ENCODE measurements at regions not wholly inside any gene's neighbourhood (a gene's known extent, or its start where the extent isn't known, plus 50 kb on each side); places are given as distances from the start of the nearest gene placed in this dataset.

DNA sequence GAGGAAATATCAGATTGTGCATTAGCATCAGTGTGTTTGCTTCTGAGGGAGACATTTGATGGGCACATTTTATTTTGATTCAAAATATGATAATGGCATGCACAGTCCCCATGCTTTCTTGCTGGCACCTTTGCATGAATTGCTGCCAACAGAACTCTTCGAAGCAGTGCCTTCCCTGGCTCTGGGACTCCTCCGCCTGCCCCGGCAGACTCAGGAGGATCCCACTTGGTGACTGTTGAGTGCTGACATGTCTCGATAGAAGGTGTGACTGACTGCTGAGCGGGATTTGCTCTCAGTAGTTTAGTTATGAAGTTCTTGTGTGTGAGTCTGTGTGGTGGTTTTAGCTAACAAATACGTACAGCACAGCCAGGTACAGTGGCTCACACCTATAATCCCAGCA is 239.7 kb downstream of the FGF9 start:
- Histone ChIP-seq H4K20me1 (ENCODE audit: insufficient read depth) (no peaks in the 10 kb centered on the region), H3K27ac (no peak overlapping the region), H3K36me3 (ENCODE audit: low read depth) (no peaks in the 10 kb centered on the region), H3K9me2 (ENCODE audit: insufficient read depth) (no peaks in the 10 kb centered on the region), H2AFZ (no peak overlapping the region), H3K9me3 (ENCODE audit: insufficient read depth, low read depth) (no peaks in the 10 kb centered on the region), H3K27me3 (ENCODE audit: insufficient read depth, low read depth) (peaks cover 61% of the 10 kb centered on the region), H3K4me1 (replicated peaks; ENCODE audit: insufficient read depth) (no peaks in the 10 kb centered on the region), H3K79me2 (ENCODE audit: low read depth) (no peaks in the 10 kb centered on the region), H3K4me3 (no peak overlapping the region), H3F3A (ENCODE audit: insufficient read depth, low read depth) (no peaks in the 10 kb centered on the region), H3K4me2 (no peak overlapping the region)
- no peak for DNase-seq
- ChIA-PET POLR2A (ENCODE audit: unreplicated experiment) (no interaction called here), CTCF (no interaction called here)
- BruUV-seq (replicated peaks) = no TSS peak
- TF ChIP-seq EZH2 (IDR thresholded peaks at IDR 0.05; ENCODE audit: low read depth) = no peak
- TF ChIP-seq, protein P1, sequence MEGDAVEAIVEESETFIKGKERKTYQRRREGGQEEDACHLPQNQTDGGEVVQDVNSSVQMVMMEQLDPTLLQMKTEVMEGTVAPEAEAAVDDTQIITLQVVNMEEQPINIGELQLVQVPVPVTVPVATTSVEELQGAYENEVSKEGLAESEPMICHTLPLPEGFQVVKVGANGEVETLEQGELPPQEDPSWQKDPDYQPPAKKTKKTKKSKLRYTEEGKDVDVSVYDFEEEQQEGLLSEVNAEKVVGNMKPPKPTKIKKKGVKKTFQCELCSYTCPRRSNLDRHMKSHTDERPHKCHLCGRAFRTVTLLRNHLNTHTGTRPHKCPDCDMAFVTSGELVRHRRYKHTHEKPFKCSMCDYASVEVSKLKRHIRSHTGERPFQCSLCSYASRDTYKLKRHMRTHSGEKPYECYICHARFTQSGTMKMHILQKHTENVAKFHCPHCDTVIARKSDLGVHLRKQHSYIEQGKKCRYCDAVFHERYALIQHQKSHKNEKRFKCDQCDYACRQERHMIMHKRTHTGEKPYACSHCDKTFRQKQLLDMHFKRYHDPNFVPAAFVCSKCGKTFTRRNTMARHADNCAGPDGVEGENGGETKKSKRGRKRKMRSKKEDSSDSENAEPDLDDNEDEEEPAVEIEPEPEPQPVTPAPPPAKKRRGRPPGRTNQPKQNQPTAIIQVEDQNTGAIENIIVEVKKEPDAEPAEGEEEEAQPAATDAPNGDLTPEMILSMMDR (conservative IDR thresholded peaks at IDR 0.05) = no peak
- intact Hi-C loops (cut with micrococcal nuclease; ENCODE audit: unreplicated experiment) = no loop called here

DNA sequence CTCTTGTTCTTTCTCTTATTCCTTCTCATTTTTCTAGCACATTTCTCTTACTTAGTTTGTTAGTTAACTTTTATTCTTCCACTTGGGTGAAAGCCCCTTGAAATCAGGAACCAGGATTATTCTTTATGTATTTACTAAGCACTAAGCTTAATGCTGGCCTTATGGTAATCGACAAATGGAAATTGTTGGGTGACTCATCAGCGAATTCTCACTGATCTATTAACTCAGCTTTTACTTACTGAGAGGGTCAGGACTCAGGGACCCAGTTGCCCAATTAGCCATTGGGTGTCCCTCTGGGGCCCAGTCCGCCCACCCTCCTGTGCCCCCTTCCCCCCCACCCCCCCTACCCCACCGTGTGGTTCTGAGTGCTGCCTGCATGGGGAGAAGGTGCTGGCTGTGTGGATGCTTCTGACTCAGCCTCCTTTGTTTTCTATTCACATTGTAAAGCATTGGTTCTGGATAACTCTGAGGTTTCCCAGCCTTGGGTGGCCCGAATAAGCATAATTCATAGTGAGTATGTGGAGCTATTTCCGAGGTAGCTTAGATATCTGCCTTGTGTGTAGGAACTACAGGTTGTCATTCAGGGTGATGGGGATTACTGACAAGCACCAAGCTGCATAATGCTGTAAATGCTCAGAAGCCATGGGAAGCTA is 240.9 kb downstream of the FGF9 start:
- intact Hi-C loops (cut with micrococcal nuclease; ENCODE audit: unreplicated experiment) = no loop called here
- ChIA-PET POLR2A (ENCODE audit: unreplicated experiment) (no interaction called here), CTCF (no interaction called here)
- Histone ChIP-seq H3F3A (ENCODE audit: insufficient read depth, low read depth) (no peaks in the 10 kb centered on the region), H3K4me2 (no peak overlapping the region), H3K27ac (no peak overlapping the region), H3K79me2 (ENCODE audit: low read depth) (no peaks in the 10 kb centered on the region), H4K20me1 (ENCODE audit: insufficient read depth) (no peaks in the 10 kb centered on the region), H3K4me1 (replicated peaks; ENCODE audit: insufficient read depth) (no peaks in the 10 kb centered on the region), H3K36me3 (ENCODE audit: low read depth) (no peaks in the 10 kb centered on the region), H3K9me3 (ENCODE audit: insufficient read depth, low read depth) (no peaks in the 10 kb centered on the region), H3K4me3 (no peak overlapping the region), H3K9me2 (ENCODE audit: insufficient read depth) (no peaks in the 10 kb centered on the region), H3K27me3 (ENCODE audit: insufficient read depth, low read depth) (peaks cover 52% of the 10 kb centered on the region), H2AFZ (no peak overlapping the region)
- no TSS peak for BruUV-seq (replicated peaks)
- no peak for DNase-seq
- TF ChIP-seq, protein P1 (conservative IDR thresholded peaks at IDR 0.05) = no peak
- TF ChIP-seq EZH2 (IDR thresholded peaks at IDR 0.05; ENCODE audit: low read depth) = no peak

- Histone ChIP-seq H3K9me2 (ENCODE audit: insufficient read depth) (no peaks in the 10 kb centered on the region), H3K79me2 (ENCODE audit: low read depth) (no peaks in the 10 kb centered on the region), H3K27me3 (ENCODE audit: insufficient read depth, low read depth) (peaks cover 41% of the 10 kb centered on the region), H3K4me2 (no peak overlapping the region), H3K4me1 (replicated peaks; ENCODE audit: insufficient read depth) (no peaks in the 10 kb centered on the region), H2AFZ (no peak overlapping the region), H3K27ac (no peak overlapping the region), H3K36me3 (ENCODE audit: low read depth) (no peaks in the 10 kb centered on the region), H3K4me3 (no peak overlapping the region), H4K20me1 (ENCODE audit: insufficient read depth) (no peaks in the 10 kb centered on the region), H3K9me3 (ENCODE audit: insufficient read depth, low read depth) (no peaks in the 10 kb centered on the region), H3F3A (ENCODE audit: insufficient read depth, low read depth) (no peaks in the 10 kb centered on the region)
- intact Hi-C loops (cut with micrococcal nuclease; ENCODE audit: unreplicated experiment) = no loop called here
- ChIA-PET CTCF (no interaction called here), POLR2A (ENCODE audit: unreplicated experiment) (no interaction called here)
- no TSS peak for BruUV-seq (replicated peaks)
- DNase-seq = no peak
- TF ChIP-seq, protein P1 (conservative IDR thresholded peaks at IDR 0.05) = no peak
- no peak for TF ChIP-seq EZH2 (IDR thresholded peaks at IDR 0.05; ENCODE audit: low read depth)
Measured at GRCh38 chr13:21913010-21913409, 242.1 kb downstream of the FGF9 start.
